ENCODE measurements at regions not wholly inside any gene's neighbourhood (a gene's known extent, or its start where the extent isn't known, plus 50 kb on each side); places are given as distances from the start of the nearest gene placed in this dataset.

GRCh38 chr12:34203866-34204620 is 181.7 kb downstream of the ALG10 start:
- H3K4me1 ChIP-seq (ENCODE audit: control insufficient read depth, extremely low read depth, insufficient read depth, low read length): no peaks in the 10 kb centered on the region
- no peaks in the 10 kb centered on the region for H3K79me2 ChIP-seq (ENCODE audit: control insufficient read depth, insufficient read depth, low read length)
- no peak overlapping the region for H3K4me3 ChIP-seq (replicated peaks in 1 of 4; ENCODE audit: control extremely low read depth in 1 of 4, insufficient read depth in 1 of 4, low read depth in 3 of 4, low read length in 4 of 4)
- H4K20me1 ChIP-seq (ENCODE audit: control insufficient read depth, extremely low read depth, insufficient read depth, low read length): no peaks in the 10 kb centered on the region
- no peak for DNase-seq (ENCODE audit: low read depth in 2 of 2)
- H3K9ac ChIP-seq (ENCODE audit: insufficient read depth, low read length): no peak overlapping the region
- H3K27ac ChIP-seq (ENCODE audit: insufficient read depth, low read length): no peak overlapping the region
- no peaks in the 10 kb centered on the region for H3K27me3 ChIP-seq (ENCODE audit: control insufficient read depth, insufficient read depth, low read length)
- H3K9me3 ChIP-seq (ENCODE audit: control insufficient read depth, insufficient read depth, low read depth, low read length): no peaks in the 10 kb centered on the region
- no peak overlapping the region for H2AFZ ChIP-seq (ENCODE audit: low read length)
- H3K4me2 ChIP-seq (ENCODE audit: extremely low read depth, insufficient read depth, low read length): no peak overlapping the region
- TF ChIP-seq EZH2 (IDR thresholded peaks at IDR 0.05; ENCODE audit: low read length, missing control alignments): no peak
- no peak for TF ChIP-seq CTCF (conservative IDR thresholded peaks at IDR 0.05 in 1 of 2, IDR thresholded peaks at IDR 0.05 in 1 of 2; ENCODE audit: low read depth in 1 of 2, low read length in 2 of 2)
- no peaks in the 10 kb centered on the region for H3K36me3 ChIP-seq (ENCODE audit: control insufficient read depth, insufficient read depth, low read length)

DNA sequence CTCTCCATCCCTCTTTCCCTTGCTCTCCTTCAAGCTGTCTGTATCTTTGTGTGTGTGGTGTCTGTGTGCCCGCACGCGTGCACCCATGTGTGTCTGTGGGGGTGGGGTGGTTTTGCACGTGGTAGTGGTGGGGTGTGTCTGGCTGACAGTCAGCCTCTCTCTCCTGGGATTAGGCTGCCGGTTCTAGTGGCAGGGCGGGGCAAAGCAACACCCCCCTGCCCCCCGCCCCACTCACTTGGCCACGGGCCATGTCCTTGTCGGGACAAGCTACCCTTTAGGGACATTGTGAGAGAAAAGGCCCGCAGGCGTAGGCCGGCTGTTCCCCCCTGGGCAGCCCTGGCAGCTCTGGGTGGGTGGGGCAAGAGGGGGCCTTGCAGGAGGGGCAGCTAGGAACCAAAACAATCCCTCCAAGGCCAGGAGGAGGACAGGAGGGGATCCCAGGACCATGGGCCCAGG is 182.6 kb downstream of the ALG10 start:
- Histone ChIP-seq H3K27me3 (ENCODE audit: control insufficient read depth, insufficient read depth, low read length) (no peaks in the 10 kb centered on the region), H3K36me3 (ENCODE audit: control insufficient read depth, insufficient read depth, low read length) (no peaks in the 10 kb centered on the region), H3K9me3 (ENCODE audit: control insufficient read depth, insufficient read depth, low read depth, low read length) (no peaks in the 10 kb centered on the region), H3K9ac (ENCODE audit: insufficient read depth, low read length) (no peak overlapping the region), H2AFZ (ENCODE audit: low read length) (no peak overlapping the region), H3K27ac (ENCODE audit: insufficient read depth, low read length) (no peak overlapping the region), H3K79me2 (ENCODE audit: control insufficient read depth, insufficient read depth, low read length) (no peaks in the 10 kb centered on the region), H3K4me1 (ENCODE audit: control insufficient read depth, extremely low read depth, insufficient read depth, low read length) (no peaks in the 10 kb centered on the region), H4K20me1 (ENCODE audit: control insufficient read depth, extremely low read depth, insufficient read depth, low read length) (no peaks in the 10 kb centered on the region), H3K4me3 (replicated peaks in 1 of 4; ENCODE audit: control extremely low read depth in 1 of 4, insufficient read depth in 1 of 4, low read depth in 3 of 4, low read length in 4 of 4) (no peak overlapping the region), H3K4me2 (ENCODE audit: extremely low read depth, insufficient read depth, low read length) (no peak overlapping the region)
- no peak for DNase-seq (ENCODE audit: low read depth in 2 of 2)
- no peak for TF ChIP-seq EZH2 (IDR thresholded peaks at IDR 0.05; ENCODE audit: low read length, missing control alignments)
- no peak for TF ChIP-seq CTCF (conservative IDR thresholded peaks at IDR 0.05 in 1 of 2, IDR thresholded peaks at IDR 0.05 in 1 of 2; ENCODE audit: low read depth in 1 of 2, low read length in 2 of 2)

GRCh38 chr12:34205401-34205800 is 183.1 kb downstream of the ALG10 start:
- no peaks in the 10 kb centered on the region for H3K9me3 ChIP-seq (ENCODE audit: control insufficient read depth, insufficient read depth, low read depth, low read length)

More at GRCh38 chr12:34205401-34205800, 183.1 kb downstream of the ALG10 start:
- DNase-seq (ENCODE audit: low read depth in 2 of 2): no peak
- H4K20me1 ChIP-seq (ENCODE audit: control insufficient read depth, extremely low read depth, insufficient read depth, low read length): no peaks in the 10 kb centered on the region
- H2AFZ ChIP-seq (ENCODE audit: low read length): no peak overlapping the region
- H3K9ac ChIP-seq (ENCODE audit: insufficient read depth, low read length): no peak overlapping the region
- no peaks in the 10 kb centered on the region for H3K36me3 ChIP-seq (ENCODE audit: control insufficient read depth, insufficient read depth, low read length)
- H3K79me2 ChIP-seq (ENCODE audit: control insufficient read depth, insufficient read depth, low read length): no peaks in the 10 kb centered on the region
- no peak overlapping the region for H3K4me3 ChIP-seq (replicated peaks in 1 of 4; ENCODE audit: control extremely low read depth in 1 of 4, insufficient read depth in 1 of 4, low read depth in 3 of 4, low read length in 4 of 4)
- H3K4me2 ChIP-seq (ENCODE audit: extremely low read depth, insufficient read depth, low read length): no peak overlapping the region
- no peak overlapping the region for H3K27ac ChIP-seq (ENCODE audit: insufficient read depth, low read length)
- no peaks in the 10 kb centered on the region for H3K27me3 ChIP-seq (ENCODE audit: control insufficient read depth, insufficient read depth, low read length)
- TF ChIP-seq EZH2 (IDR thresholded peaks at IDR 0.05; ENCODE audit: low read length, missing control alignments) (no peak), CTCF (conservative IDR thresholded peaks at IDR 0.05 in 1 of 2, IDR thresholded peaks at IDR 0.05 in 1 of 2; ENCODE audit: low read depth in 1 of 2, low read length in 2 of 2) (no peak)
- no peaks in the 10 kb centered on the region for H3K4me1 ChIP-seq (ENCODE audit: control insufficient read depth, extremely low read depth, insufficient read depth, low read length)

Measured in fibroblast of lung (primary cell).